Uterus (tissue), 3 donors: ENCODE measurements at regions not wholly inside any gene's neighbourhood (a gene's known extent, or its start where the extent isn't known, plus 50 kb on each side); places are given as distances from the start of the nearest gene placed in this dataset.

Experiments used
- DNase-seq, 2 donors: peaks; one replicate each; pipeline ENCODE4 v3.0.0-alpha.2; 2019 to 2020
- H3K27ac ChIP-seq, 2 donors: fragments of 200-600 bp; sonication (generic); 1 replicate in 1 of 2; 2 replicates in 1 of 2; pipeline ENCODE4 v1.5.1; 2016 to 2018
- H3K27me3 ChIP-seq, 2 donors: fragments of 200-600 bp; sonication (generic); one replicate each; pipeline ENCODE4 v1.5.1; 2018 to 2019; ENCODE audit warnings: control low read depth in 1 of 2
- H3K36me3 ChIP-seq, 2 donors: fragments of 200-600 bp; sonication (generic); one replicate each; pipeline ENCODE4 v1.5.1; 2019; ENCODE audit warnings: control low read depth in 1 of 2
- H3K4me1 ChIP-seq, 2 donors: fragments of 200-600 bp; sonication (generic); one replicate each; pipeline ENCODE4 v1.5.1; 2018 to 2019; ENCODE audit warnings: control low read depth in 1 of 2
- H3K4me3 ChIP-seq, 2 donors: fragments of 200-600 bp; sonication (generic); 1 replicate in 1 of 2; 2 replicates in 1 of 2; pipeline ENCODE4 v1.5.1; 2018 to 2019; ENCODE audit warnings: mild to moderate bottlenecking in 1 of 2
- H3K9me3 ChIP-seq, 2 donors: fragments of 200-600 bp; sonication (generic); one replicate each; pipeline ENCODE4 v1.5.1; 2019; ENCODE audit warnings: control low read depth in 1 of 2
- POLR2A ChIP-seq, 2 donors: fragments of 450-650 bp; IDR thresholded peaks; one replicate each; pipeline ENCODE4 v1.6.1; 2016; ENCODE audit warnings: antibody characterized with exemption in 2 of 2, mild to moderate bottlenecking in 1 of 2, moderate library complexity in 1 of 2
- intact Hi-C: fragments of 100-400 bp; cut with DNase I; formaldehyde crosslinking; loops from one replicate; pipeline ENCODE4 v1.15.1; 2023; ENCODE audit warnings: low total_unique reads
- TF ChIP-seq, protein P1 (sequence below), 4 experiments: fragments of 200-600 bp in 2 of 4; fragments of 450-650 bp in 2 of 4; sonication (generic) in 2 of 4; IDR thresholded peaks; one replicate each; pipeline ENCODE4 v1.5.1; 2016 to 2019; ENCODE audit warnings: antibody characterized with exemption in 4 of 4, mild to moderate bottlenecking in 2 of 4, moderate library complexity in 1 of 4
- donor health status: DM: yes; HTN: yes; CAD: no.

DNA sequence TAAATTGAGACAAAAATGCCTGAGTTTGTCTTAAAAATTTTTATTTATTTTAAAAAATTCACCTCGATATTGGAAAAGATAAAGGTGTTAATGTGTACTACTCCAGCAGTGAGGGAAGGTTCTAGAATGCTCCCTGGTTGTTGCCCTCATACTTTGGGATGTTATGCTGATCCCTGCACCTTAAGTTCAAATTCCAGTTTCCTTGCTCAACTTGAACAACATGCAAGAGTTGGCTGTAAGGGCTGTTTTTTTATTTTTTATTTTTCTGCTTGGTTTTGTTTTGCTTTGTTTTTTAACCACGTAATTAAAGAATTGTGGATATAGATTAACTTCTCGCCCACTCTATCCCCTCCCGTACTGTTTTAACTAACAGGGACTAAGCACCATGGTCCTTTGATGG lies 158.7 kb upstream of the CITED2 start:
- Histone ChIP-seq H3K27ac (peak overlapping the region; percentile 61 to 67), H3K9me3 (no peaks in the 10 kb centered on the region), H3K4me3 (no peak overlapping the region), H3K36me3 (no peaks in the 10 kb centered on the region), H3K4me1 (peaks cover 0 to 7% of the 10 kb centered on the region in 2 donors), H3K27me3 (no peaks in the 10 kb centered on the region)
- no peak for DNase-seq
- no peak for TF ChIP-seq POLR2A (IDR thresholded peaks at IDR 0.05)
- TF ChIP-seq, protein P1, sequence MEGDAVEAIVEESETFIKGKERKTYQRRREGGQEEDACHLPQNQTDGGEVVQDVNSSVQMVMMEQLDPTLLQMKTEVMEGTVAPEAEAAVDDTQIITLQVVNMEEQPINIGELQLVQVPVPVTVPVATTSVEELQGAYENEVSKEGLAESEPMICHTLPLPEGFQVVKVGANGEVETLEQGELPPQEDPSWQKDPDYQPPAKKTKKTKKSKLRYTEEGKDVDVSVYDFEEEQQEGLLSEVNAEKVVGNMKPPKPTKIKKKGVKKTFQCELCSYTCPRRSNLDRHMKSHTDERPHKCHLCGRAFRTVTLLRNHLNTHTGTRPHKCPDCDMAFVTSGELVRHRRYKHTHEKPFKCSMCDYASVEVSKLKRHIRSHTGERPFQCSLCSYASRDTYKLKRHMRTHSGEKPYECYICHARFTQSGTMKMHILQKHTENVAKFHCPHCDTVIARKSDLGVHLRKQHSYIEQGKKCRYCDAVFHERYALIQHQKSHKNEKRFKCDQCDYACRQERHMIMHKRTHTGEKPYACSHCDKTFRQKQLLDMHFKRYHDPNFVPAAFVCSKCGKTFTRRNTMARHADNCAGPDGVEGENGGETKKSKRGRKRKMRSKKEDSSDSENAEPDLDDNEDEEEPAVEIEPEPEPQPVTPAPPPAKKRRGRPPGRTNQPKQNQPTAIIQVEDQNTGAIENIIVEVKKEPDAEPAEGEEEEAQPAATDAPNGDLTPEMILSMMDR (IDR thresholded peaks at IDR 0.05), result no peak
- intact Hi-C loops, result no loop called here

DNA sequence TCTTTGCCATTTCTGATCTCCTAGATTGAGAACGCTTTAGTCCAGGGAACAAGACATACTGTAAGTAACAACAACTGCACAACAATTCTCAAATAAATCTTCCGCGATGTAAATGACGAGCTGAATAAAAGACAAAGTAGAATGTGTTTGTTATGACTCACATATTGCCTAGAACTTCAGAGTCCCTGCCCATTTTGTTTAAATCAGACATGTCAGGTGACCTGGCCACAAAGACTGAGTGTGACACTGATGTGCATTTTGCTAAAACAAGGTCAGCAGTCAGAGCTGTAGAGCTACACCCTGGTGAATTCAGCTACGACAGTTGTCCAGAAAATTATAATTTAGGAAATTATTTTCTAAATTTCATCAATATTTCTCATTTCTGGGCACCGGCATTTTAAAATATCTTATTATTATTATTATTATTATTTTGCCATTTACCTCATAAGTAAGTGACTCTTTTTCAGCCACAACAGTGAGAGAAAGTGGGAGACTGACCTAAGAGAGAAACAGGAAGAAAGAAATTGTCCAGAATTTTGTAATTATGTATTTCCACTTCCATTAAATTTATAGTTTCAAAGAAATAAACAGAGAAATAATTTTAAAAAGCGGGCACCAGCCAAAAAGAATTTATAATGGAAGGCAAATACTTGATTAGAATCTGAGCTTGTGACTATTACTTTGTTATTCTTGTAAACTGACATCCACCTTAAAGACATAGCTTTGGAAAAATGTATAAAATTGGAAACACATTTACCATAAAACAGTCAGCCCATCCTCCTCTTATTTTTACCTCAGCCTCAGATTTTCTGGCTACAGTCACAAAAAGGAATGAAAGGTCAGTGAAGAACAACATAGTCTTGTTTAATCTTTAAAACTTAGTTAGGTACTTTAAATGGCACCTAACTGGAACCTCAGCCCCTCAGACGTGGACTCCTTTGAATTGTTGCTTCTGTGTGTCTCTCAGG lies 157.0 kb upstream of the CITED2 start:
- intact Hi-C loops, result no loop called here
- Histone ChIP-seq H3K9me3 (no peaks in the 10 kb centered on the region), H3K36me3 (no peaks in the 10 kb centered on the region), H3K4me1 (peaks cover 0 to 7% of the 10 kb centered on the region in 2 donors), H3K27ac (peak overlapping the region; percentile 43 to 62), H3K27me3 (no peaks in the 10 kb centered on the region), H3K4me3 (no peak overlapping the region)
- no peak for TF ChIP-seq POLR2A (IDR thresholded peaks at IDR 0.05)
- TF ChIP-seq, protein P1 (IDR thresholded peaks at IDR 0.05), result no peak
- DNase-seq, result no peak

DNA sequence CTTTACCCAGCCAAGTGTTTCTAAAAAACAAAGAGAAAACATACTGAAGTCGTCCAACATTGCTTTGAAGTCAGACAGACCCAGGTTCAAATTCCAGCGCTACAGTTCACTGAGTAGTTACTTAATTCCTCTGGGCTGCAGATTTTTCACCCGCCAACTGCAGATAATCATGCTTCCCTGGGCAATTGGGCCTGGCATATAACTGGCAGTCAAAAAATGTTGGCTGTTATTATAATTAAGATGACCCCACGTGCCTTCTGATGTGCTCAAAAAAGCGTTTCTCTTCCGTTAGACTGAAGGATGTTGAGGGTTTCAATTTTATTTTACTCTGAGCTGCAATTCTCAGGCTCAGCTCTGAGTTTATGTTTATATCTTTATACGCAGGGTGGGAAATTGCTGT lies 156.1 kb upstream of the CITED2 start:
- intact Hi-C loops, result no loop called here
- TF ChIP-seq, protein P1 (IDR thresholded peaks at IDR 0.05), result no peak
- no peak for TF ChIP-seq POLR2A (IDR thresholded peaks at IDR 0.05)
- H3K4me3 ChIP-seq, result no peak overlapping the region
- peaks cover 0 to 7% of the 10 kb centered on the region in 2 donors for H3K4me1 ChIP-seq
- H3K27me3 ChIP-seq, result no peaks in the 10 kb centered on the region
- H3K9me3 ChIP-seq, result no peaks in the 10 kb centered on the region
- no peaks in the 10 kb centered on the region for H3K36me3 ChIP-seq
- DNase-seq, result no peak
- H3K27ac ChIP-seq, result peak overlapping the region; percentile 43 to 62

DNA sequence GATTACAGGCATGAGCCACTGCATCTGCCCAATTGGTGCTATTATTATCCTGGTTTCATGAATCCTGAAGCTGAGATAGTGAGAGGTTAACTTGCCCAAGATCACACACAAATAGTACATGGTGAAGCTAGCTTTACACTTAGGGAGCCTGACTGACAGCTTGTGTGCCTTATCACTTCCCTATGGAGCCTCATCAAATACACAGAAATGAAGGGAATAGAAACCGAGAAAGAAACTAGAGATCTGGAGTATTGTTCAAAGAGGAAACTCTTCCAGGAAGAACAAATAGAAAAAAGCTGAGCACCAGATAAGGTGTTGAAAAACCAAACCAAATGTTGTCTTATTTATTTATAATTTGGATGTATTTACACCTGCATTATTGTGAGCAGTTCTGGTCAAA lies 155.0 kb upstream of the CITED2 start:
- Histone ChIP-seq H3K36me3 (no peaks in the 10 kb centered on the region), H3K27me3 (no peaks in the 10 kb centered on the region), H3K9me3 (no peaks in the 10 kb centered on the region), H3K4me3 (no peak overlapping the region), H3K27ac (no peak overlapping the region), H3K4me1 (peaks cover 0 to 5% of the 10 kb centered on the region in 2 donors)
- TF ChIP-seq, protein P1 (IDR thresholded peaks at IDR 0.05), result no peak
- TF ChIP-seq POLR2A (IDR thresholded peaks at IDR 0.05), result no peak
- intact Hi-C loops, result no loop called here
- DNase-seq, result no peak

DNA sequence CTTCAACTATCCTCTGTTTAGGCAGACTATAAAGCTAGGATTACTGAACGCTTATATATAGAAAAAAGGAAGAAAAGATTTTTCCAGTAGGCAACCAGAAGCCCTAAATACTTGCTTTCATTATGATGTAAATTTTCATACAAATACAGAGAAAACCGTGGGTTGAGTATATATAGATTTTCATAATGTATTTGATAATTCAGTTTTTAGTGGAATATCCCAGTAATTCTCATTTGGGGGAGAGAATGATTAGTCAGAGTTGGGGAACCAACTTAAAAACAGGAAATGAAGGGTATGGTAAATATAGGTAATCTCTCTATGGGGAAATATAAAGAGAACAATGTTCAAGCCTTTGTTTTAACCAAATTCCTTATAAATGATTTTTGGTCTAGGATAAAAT lies 154.0 kb upstream of the CITED2 start:
- no peak overlapping the region for H3K27ac ChIP-seq
- intact Hi-C loops, result no loop called here
- no peak overlapping the region for H3K4me3 ChIP-seq
- TF ChIP-seq, protein P1 (IDR thresholded peaks at IDR 0.05), result no peak
- TF ChIP-seq POLR2A (IDR thresholded peaks at IDR 0.05), result no peak
- H3K4me1 ChIP-seq, result no peaks in the 10 kb centered on the region
- no peaks in the 10 kb centered on the region for H3K36me3 ChIP-seq
- no peaks in the 10 kb centered on the region for H3K27me3 ChIP-seq
- no peak for DNase-seq
- no peaks in the 10 kb centered on the region for H3K9me3 ChIP-seq
